Inflammatory macrophage (primary cell): ENCODE measurements at regions not wholly inside any gene's neighbourhood (a gene's known extent, or its start where the extent isn't known, plus 50 kb on each side); places are given as distances from the start of the nearest gene placed in this dataset.
"Not testable (repeated sequence)": the region's sequence is repeated elsewhere in the genome, so short reads cannot be mapped to it uniquely, and the experiment has no call there.

Experiments used
- DNase-seq, 2 donors: peaks; one replicate each; pipeline ENCODE4 v3.0.0-alpha.2; 2020 to 2022

DNA sequence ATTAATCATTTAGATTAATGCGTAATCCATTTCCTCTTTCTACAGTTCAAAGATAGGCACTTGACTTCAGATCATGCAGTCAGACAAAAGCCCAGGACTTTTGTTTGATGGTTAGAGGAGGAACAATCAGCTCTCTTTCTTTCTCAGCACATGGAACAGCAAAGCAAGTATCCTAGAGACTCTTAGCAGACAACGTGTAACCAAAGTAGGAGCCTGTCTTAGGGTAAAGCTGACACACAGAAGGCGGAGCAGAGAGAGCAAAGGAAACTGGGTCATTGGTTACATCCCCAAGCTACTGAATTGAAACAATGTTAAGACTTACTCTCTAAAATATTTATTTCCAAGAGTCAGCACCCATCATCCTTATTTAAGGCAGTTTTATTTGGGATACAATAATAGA is 110.0 kb upstream of the HES1 start:
- no peak for DNase-seq

DNA sequence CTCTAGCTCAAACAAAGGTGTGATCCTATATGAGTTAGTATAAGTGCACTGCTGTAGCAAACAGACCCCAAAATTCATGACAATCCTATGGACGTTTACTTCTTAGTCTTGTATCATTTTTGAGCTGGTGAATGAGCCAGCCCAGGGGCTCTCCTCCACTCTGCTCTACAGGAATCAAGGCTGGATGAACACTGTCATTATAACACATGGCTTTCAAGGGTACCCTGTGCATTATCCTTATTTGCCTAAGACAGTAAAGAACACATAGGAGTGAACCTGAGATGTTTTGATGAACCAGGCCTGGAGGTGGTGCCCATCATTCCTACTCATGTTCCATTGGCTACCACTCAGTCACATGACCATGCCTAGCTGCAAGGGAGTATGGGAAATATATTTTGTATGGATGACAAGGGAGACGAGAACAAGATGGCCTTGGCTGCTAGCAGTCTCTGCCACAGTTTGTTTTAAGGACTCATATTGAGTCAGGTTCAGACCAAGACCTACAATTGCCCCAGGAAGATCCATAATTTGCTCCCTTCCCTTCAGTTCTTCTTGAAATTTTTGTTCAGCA is 107.4 kb upstream of the HES1 start:
- DNase-seq, result no peak

DNA sequence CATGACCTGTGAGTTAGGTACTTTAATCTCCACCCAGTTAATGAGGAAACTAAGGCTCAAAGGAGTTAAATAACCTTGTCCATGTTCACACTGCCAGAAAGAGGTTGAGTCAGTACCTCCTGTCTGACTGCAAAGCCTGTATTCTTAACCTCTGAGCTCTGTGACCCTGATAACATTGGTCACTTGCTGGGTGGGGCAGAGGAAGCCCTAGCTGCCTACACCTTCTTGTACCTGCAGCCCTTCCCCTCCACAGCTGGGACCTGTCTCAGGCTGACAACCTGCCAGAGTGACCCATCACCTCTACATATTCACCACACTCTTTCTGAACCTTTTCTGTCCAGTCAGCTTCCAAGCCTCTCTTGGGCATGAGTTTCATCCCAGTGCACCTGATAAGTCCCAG is 106.1 kb upstream of the HES1 start:
- DNase-seq, result no peak

DNA sequence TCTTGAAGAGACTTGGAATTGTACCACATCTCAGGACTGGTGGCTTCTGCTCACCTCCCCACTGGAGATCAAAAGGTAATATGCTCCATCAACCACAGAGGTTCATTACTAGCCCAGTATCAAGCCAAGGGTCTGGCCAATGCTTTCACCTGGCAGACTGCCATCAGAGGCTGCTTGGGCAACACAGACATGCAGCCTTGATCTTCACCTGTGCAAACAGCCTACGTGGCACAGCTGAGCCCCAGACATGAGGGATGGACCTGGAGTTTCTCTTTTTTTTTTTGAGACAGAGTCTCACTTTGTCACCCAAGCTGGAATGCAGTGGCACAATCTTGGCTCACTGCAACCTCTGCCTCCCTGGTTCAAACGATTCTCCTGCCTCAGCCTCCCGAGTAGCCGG is 105.6 kb upstream of the HES1 start:
- DNase-seq, result no peak

DNA sequence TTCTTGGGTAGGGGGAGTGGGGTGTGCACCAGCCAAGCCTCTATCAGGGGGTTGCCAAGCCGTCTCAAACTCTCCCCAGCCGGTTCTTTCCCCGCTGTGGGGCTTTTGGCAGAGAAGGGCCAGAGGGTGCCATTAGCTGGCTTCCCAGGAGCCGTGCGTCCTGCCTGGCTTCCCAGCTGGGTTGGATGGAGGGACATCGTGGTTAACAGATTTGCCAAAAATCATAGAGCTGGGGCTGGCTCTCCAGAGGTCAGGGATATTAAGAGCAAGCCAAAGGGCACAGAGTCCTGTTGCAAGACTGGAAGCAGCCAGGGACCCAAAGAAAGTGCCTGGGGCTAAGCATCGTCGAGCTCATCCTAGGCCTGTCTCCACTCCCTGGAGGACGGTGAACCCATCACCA is 104.6 kb upstream of the HES1 start:
- DNase-seq, result no peak

GRCh38 chr3:194031867-194032635 is 103.9 kb upstream of the HES1 start:
- DNase-seq, result no peak

GRCh38 chr3:194032828-194033435 is 103.0 kb upstream of the HES1 start:
- no peak for DNase-seq

- DNase-seq, result no peak
Measured at GRCh38 chr3:194034346-194035336, 101.3 kb upstream of the HES1 start.

GRCh38 chr3:194035406-194036138 is 100.4 kb upstream of the HES1 start:
- no peak for DNase-seq

DNA sequence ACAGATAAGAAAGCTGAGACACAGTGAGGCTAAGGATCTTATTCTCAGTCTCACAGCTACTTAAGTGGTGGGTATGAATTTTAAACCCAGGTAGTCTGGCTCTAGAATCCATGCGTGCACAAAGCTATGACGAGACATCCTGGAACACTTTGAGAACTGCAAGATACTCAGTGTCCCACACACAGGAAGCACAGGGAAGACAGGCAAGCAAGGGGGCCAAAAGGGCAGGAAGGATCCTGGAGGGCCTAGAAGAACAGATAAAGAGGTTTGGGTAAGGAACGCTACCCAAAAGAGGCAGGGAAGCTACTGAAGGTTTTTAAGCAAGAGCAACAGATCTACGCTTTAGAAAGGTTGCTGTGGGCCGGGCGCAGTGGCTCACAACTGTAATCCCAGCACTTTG is 99.1 kb upstream of the HES1 start:
- no peak for DNase-seq

GRCh38 chr3:194038346-194038745 is 97.6 kb upstream of the HES1 start:
- not testable (repeated sequence) for DNase-seq

- DNase-seq, result no peak
Measured at GRCh38 chr3:194038960-194039359, 97.0 kb upstream of the HES1 start.

DNA sequence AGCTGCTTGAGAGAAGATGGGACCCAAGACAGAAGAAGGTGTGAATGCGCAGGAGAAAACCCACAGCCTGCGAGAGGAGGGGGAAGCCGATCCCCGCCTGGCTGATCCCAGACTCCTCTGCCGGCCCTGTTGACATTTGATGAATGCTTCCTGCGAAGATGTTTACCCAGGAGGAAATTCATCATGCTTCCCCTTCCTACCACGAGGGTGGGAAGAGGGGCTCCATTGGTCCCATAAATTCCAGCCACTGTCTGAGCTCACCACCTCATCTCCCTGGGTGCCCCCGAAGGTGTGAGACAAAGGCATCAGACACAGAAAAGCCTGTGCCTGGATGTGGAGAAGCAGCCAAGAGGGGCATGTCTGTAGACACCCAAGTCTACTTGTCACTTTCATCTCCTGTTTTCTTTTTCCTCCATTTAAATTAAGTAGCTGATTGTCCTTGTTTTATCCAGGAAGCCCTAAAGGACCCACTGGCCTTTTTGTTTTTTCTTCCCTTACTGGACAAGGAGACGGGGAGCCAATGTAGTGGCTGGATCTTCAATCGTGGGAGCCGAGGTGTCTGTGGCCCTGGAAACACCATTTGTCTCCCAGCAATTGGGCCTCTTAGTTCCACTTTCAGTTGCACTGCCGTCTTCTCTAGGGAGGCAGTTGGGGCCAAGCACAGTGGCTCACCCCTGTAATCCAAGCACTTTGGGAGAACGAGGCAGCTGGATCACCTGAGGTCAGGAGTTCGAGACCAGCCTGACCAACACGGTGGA is 95.3 kb upstream of the HES1 start:
- DNase-seq, result no peak

DNA sequence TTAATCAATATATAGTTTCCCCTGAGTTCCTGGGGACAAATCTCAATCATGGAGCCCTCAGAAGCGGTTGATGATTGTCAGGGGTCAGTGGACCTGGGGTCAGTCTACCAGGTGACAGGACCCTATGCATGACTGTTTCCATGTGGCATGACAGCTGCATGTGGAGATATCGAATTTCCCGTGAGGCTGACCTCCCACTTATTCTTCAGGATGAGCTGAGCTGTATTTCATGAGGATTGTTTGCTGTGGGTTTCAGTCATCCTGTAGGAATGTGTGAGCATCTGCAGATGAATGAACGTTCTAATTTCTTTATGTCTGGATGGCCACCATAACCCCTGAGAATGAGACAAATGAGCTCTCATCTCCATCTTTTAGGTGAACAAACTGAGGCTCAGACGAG is 93.0 kb upstream of the HES1 start:
- no peak for DNase-seq

- peak in 1 of 2 donors; percentile 47 for DNase-seq
Measured at GRCh38 chr3:194043516-194043915, 92.4 kb upstream of the HES1 start.

DNA sequence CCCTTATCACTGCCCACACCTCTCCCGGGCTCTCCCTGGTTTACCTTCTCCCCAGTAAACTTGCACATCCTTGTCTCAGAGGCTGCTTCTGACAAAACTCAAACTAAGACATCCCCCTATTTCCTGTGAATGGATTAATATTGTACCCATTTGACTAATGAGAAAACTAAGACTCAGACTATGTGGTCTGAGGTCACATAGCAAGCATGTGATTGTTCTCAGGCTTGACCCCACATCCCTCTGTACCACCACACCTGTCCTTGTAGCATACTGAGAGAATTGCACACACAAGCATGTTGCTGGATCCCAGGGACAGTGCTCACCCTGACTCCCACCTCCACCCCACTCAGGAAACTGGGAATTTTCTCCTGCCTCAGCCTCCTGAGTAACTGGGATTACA is 90.7 kb upstream of the HES1 start:
- no peak for DNase-seq

DNA sequence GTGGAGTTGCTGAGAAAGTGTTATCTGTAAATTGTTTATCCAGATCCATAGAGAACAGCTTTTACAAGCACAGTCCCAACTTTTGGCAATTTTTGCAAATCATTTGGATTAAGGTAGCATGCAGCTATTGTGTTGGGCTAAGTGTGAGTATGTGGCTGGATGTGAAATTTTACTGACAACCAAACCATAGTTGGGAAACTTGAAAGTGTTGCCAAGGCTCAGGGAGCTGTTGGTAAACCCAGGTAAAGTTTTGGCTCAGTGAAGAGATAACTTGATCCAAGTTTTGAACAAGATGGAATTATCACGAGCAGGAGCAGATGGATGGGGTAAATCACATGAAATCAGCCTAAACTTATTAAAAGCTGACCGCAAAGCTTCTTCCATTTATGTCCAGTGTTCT is 90.0 kb upstream of the HES1 start:
- DNase-seq, result no peak

DNA sequence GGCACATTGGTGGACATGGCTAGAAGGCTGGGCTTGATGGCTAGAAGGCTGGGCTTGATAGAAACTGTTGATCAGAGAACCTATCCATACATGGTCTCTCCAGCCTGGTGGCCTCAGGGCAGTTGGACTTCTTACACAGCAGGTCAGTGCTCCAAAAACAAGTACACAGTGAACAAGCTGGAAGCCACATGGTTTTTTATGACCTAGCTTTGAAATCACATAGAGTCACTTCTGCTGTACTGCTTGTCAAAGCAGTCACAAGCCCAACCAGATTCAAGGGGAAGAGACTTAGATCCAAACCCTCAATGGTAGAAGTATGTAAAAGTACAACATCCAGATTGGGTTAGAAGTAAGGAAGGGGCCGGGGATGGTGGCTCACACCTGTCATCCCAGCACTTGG is 89.4 kb upstream of the HES1 start:
- peak; percentile 22 to 38 for DNase-seq

- peak; percentile 87 to 88 for DNase-seq
Measured at GRCh38 chr3:194046995-194047645, 88.8 kb upstream of the HES1 start.

DNA sequence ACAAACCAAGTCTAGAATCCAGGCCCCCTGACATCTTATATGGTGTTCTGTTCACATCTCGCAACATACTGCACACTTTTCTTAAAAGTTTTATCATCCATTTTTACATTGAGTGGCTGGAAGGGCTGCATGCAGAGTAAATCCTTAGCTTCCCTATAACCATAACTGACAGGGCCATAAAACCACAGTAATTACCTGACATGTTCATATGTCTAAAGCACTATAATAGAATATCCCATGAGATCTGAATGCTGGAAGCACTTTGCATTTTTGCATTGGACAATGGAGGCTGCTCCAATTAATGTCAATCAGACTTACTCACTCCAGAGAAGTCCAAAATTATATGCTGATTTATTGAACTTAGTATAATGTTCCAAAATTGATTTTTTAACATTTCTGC is 86.6 kb upstream of the HES1 start:
- DNase-seq, result no peak

DNA sequence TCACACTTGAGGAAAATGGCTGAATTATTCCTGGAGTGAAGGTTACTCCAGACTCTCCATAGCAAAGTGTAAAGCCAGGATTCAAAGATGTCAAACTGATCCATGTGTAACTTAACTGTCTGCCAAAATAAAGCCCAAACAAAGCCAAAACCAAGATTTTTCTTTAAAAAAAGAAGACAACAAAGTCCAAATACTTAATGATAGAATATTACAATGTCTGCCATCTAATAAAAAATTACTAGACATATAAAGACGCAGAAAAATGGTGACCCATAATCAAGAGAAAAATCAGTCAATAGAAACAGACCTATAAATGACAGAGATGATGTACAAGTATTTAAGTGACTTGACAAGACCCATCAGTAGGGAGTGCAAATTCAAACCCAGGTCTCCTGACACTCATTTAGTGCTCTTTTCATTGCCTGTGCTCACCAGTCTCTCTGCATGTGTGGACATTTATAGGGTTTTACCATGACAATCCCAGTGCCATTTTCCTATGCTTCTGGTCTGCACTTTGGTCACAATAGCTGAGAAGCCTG is 85.1 kb upstream of the HES1 start:
- DNase-seq, result no peak
